HepG2 (cell line): ENCODE measurements at regions not wholly inside any gene's neighbourhood (a gene's known extent, or its start where the extent isn't known, plus 50 kb on each side); places are given as distances from the start of the nearest gene placed in this dataset.

Experiments
- ATAC-seq: fragments of 200-7000 bp; cut with Tn5 transposase; 3 replicates; pipeline ENCODE4 v1.9.1; 2020; ENCODE audit warnings: mild to moderate bottlenecking, moderate library complexity
- BruUV-seq: library from RNA; stranded (reverse); fragments of 400-500 nt; replicated peaks from 2 replicates; lab custom pipeline; 2021; lab: Mats Ljungman, UMichigan
- CTCF ChIA-PET: fragments of 300-600 bp; formaldehyde crosslinking; extraction: SDS; loops from one replicate; lab custom pipeline; 2021; ENCODE audit warnings: low total read pairs, inconsistent platforms, low intra/inter-chr PET ratio; lab: Yijun Ruan, JAX
- POLR2A ChIA-PET: fragments of 350-600 bp; sonication (Branson Sonifier 250); formaldehyde crosslinking; loops from one replicate; lab custom pipeline; 2020; ENCODE audit warnings: antibody characterized with exemption, inconsistent platforms; lab: Yijun Ruan, JAX
- DNase-seq: peaks from one replicate; pipeline ENCODE4 v3.0.0-alpha.2; 2015; ENCODE audit warnings: low spot score
- FAIRE-seq: peaks from 3 replicates; lab custom pipeline; 2011; peaks lifted over from hg19 to GRCh38; lab: Jason Lieb, UNC
- H2AFZ ChIP-seq: one replicate; pipeline ENCODE4 v1.6.1; 2011; ENCODE audit warnings: low read length, inconsistent platforms
- H3K27ac ChIP-seq: fragments of 300-600 bp; 3 replicates; pipeline ENCODE4 v1.8.0; 2011; ENCODE audit warnings: mixed run types, mild to moderate bottlenecking, mixed read lengths, low read length, inconsistent platforms; ENCODE audit not compliant: insufficient read depth; ENCODE audit errors: extremely low read length
- H3K27me3 ChIP-seq, 2 experiments: fragments of 200-600 bp in 1 of 2; 2 replicates in 1 of 2; 3 replicates in 1 of 2; pipeline versions ENCODE4 v1.6.0 to v1.8.0; 2011; ENCODE audit warnings: low read length in 2 of 2, mild to moderate bottlenecking in 2 of 2, moderate library complexity in 2 of 2, inconsistent platforms in 1 of 2; ENCODE audit not compliant: insufficient read depth in 2 of 2, control insufficient read depth in 1 of 2
- H3K36me3 ChIP-seq, 2 experiments: fragments of 200-600 bp in 1 of 2; replicated peaks in 1 of 2; 2 replicates in 1 of 2; 3 replicates in 1 of 2; pipeline versions ENCODE4 v1.5.1 to v1.8.0; 2011; ENCODE audit warnings: low read length in 2 of 2, inconsistent platforms in 1 of 2; ENCODE audit not compliant: insufficient read depth in 2 of 2, control insufficient read depth in 1 of 2
- H3K4me1 ChIP-seq: 2 replicates; pipeline ENCODE4 v1.5.1; 2012; ENCODE audit warnings: low read length, inconsistent platforms; ENCODE audit not compliant: insufficient read depth
- H3K4me2 ChIP-seq: 2 replicates; pipeline ENCODE4 v1.6.0; 2011; ENCODE audit warnings: low read depth, low read length, inconsistent platforms
- H3K4me3 ChIP-seq, 3 experiments: fragments of 200-600 bp in 1 of 3; sonication (generic), shearing (Covaris generic) in 1 of 3; replicated peaks in 1 of 3; 2 replicates each; pipeline ENCODE4 v1.5.1; 2011 to 2016; ENCODE audit warnings: low read length in 3 of 3, inconsistent platforms in 2 of 3, low read depth in 2 of 3, mild to moderate bottlenecking in 2 of 3, control low read depth in 1 of 3, mixed read lengths in 1 of 3; ENCODE audit not compliant: insufficient read depth in 1 of 3
- H3K79me2 ChIP-seq: one replicate; pipeline ENCODE4 v1.6.1; 2011; ENCODE audit warnings: low read length, inconsistent platforms; ENCODE audit not compliant: insufficient read depth
- H3K9ac ChIP-seq: 2 replicates; pipeline ENCODE4 v1.6.0; 2011; ENCODE audit warnings: mild to moderate bottlenecking, low read depth, low read length, inconsistent platforms; ENCODE audit not compliant: insufficient read depth
- H3K9me3 ChIP-seq: 2 replicates; pipeline ENCODE4 v1.5.1; 2012; ENCODE audit warnings: mild to moderate bottlenecking, low read length
- H4K20me1 ChIP-seq: 2 replicates; pipeline ENCODE4 v1.6.0; 2011; ENCODE audit warnings: inconsistent platforms, mild to moderate bottlenecking, low read length, moderate library complexity; ENCODE audit not compliant: insufficient read depth
- ATF5 ChIP-seq: sonication (generic); formaldehyde crosslinking; IDR thresholded peaks from 2 replicates; pipeline ENCODE4 v1.4.0; 2020; ENCODE audit warnings: mild to moderate bottlenecking, low read depth, missing genetic modification reagents
- DMAP1 ChIP-seq: IDR thresholded peaks from 2 replicates; pipeline ENCODE4 v1.6.1; 2016
- E2F2 ChIP-seq: sonication (generic); formaldehyde crosslinking; IDR thresholded peaks from 2 replicates; pipeline ENCODE4 v1.4.0; 2020; ENCODE audit warnings: missing genetic modification reagents, borderline replicate concordance
- EEA1 ChIP-seq: sonication (generic); formaldehyde crosslinking; IDR thresholded peaks from 2 replicates; pipeline ENCODE4 v1.5.1; 2020; ENCODE audit warnings: mild to moderate bottlenecking, missing genetic modification reagents, borderline replicate concordance
- GATAD1 ChIP-seq: IDR thresholded peaks from 2 replicates; pipeline ENCODE4 v1.6.1; 2016; ENCODE audit warnings: missing genetic modification reagents, missing compliant biosample characterization
- GRHL1 ChIP-seq: sonication (generic); formaldehyde crosslinking; conservative IDR thresholded peaks from 2 replicates; pipeline ENCODE4 v1.8.0; 2022; ENCODE audit warnings: missing genetic modification reagents
- HMG20A ChIP-seq: IDR thresholded peaks from 2 replicates; pipeline ENCODE4 v1.6.1; 2016; ENCODE audit warnings: borderline replicate concordance
- PLSCR1 ChIP-seq: sonication (generic); formaldehyde crosslinking; IDR thresholded peaks from 2 replicates; pipeline ENCODE4 v1.5.0; 2020; ENCODE audit warnings: missing genetic modification reagents, mild to moderate bottlenecking, borderline replicate concordance
- SCMH1 ChIP-seq: sonication (generic); formaldehyde crosslinking; IDR thresholded peaks from 2 replicates; pipeline ENCODE4 v1.9.0; 2021; ENCODE audit warnings: missing genetic modification reagents, mild to moderate bottlenecking, borderline replicate concordance
- SMAD1 ChIP-seq: sonication (generic); formaldehyde crosslinking; IDR thresholded peaks from 2 replicates; pipeline ENCODE4 v1.4.0; 2020; ENCODE audit warnings: missing genetic modification reagents, low read depth, mild to moderate bottlenecking, borderline replicate concordance
- SMYD3 ChIP-seq: sonication (generic); formaldehyde crosslinking; IDR thresholded peaks from 2 replicates; pipeline ENCODE4 v1.8.1; 2023; ENCODE audit warnings: mild to moderate bottlenecking, missing genetic modification reagents
- ZNF138 ChIP-seq: sonication (generic); formaldehyde crosslinking; IDR thresholded peaks from 2 replicates; pipeline ENCODE4 v1.5.0; 2020; ENCODE audit warnings: mild to moderate bottlenecking, low read depth, missing genetic modification reagents
- ZNF251 ChIP-seq: sonication (generic); formaldehyde crosslinking; IDR thresholded peaks from 2 replicates; pipeline ENCODE4 v1.9.0; 2021; ENCODE audit warnings: mild to moderate bottlenecking, missing genetic modification reagents
- ZNF292 ChIP-seq: sonication (generic); formaldehyde crosslinking; IDR thresholded peaks from 2 replicates; pipeline ENCODE4 v1.8.1; 2022; ENCODE audit warnings: mild to moderate bottlenecking, low read depth, missing genetic modification reagents, borderline replicate concordance
- ZNF512B ChIP-seq: sonication (generic); formaldehyde crosslinking; IDR thresholded peaks from 2 replicates; pipeline ENCODE4 v1.5.1; 2020; ENCODE audit warnings: missing genetic modification reagents, mild to moderate bottlenecking, borderline replicate concordance
- ZNF530 ChIP-seq: sonication (generic); formaldehyde crosslinking; IDR thresholded peaks from 2 replicates; pipeline ENCODE4 v1.5.0; 2020; ENCODE audit warnings: low read depth, mild to moderate bottlenecking, missing genetic modification reagents
- ZNF777 ChIP-seq: sonication (generic); formaldehyde crosslinking; IDR thresholded peaks from 2 replicates; pipeline ENCODE4 v1.4.0; 2020; ENCODE audit warnings: missing genetic modification reagents
- ZNF816 ChIP-seq: sonication (generic); formaldehyde crosslinking; IDR thresholded peaks from 2 replicates; pipeline ENCODE4 v1.8.0; 2022; ENCODE audit warnings: missing genetic modification reagents, mild to moderate bottlenecking, borderline replicate concordance
- WGBS: methylation state at CpG from one replicate; pipeline ENCODE4 v1.1.6; 2017; ENCODE audit warnings: low lambda C conversion rate; 5-methylcytosine and 5-hydroxymethylcytosine counted together
- in situ Hi-C: cut with HindIII; loops from 2 replicates; pipeline ENCODE4 v1.10.0; 2017; ENCODE audit warnings: low pct_unique_long_range_greater_than_20kb; ENCODE audit not compliant: extremely low pct_ligation_motif_present
- intact Hi-C: fragments of 100-400 bp; cut with micrococcal nuclease; formaldehyde crosslinking; loops from one replicate; pipeline ENCODE4 v1.10.0; 2022; ENCODE audit not compliant: unreplicated experiment

GRCh38 chr2:83574614-83575013 is 884.5 kb downstream of the SUCLG1 start:
- no peak for FAIRE-seq
- Histone ChIP-seq H3K9ac (no peak overlapping the region), H3K9me3 (peaks cover 76% of the 10 kb centered on the region), H3K27me3 (no peaks in the 10 kb centered on the region), H3K79me2 (no peaks in the 10 kb centered on the region), H3K4me2 (no peak overlapping the region), H3K4me3 (no peak overlapping the region), H4K20me1 (no peaks in the 10 kb centered on the region), H2AFZ (no peak overlapping the region), H3K36me3 (no peaks in the 10 kb centered on the region), H3K27ac (no peak overlapping the region), H3K4me1 (no peaks in the 10 kb centered on the region)
- intact Hi-C loops: no loop called here
- DNase-seq: no peak
- CTCF ChIA-PET: no interaction called here
- WGBS: 0% methylated on average over 1 of the region's 1 CpG
- POLR2A ChIA-PET: no interaction called here
- ATAC-seq: no peak
- no TSS peak for BruUV-seq
- in situ Hi-C loops: no loop called here
- TF ChIP-seq ZNF816: no peak
- no peak for TF ChIP-seq SMAD1
- TF ChIP-seq SMYD3 (CRISPR knock-in tag): no peak
- TF ChIP-seq ZNF777: no peak
- TF ChIP-seq GATAD1 (CRISPR knock-in tag): no peak
- no peak for TF ChIP-seq ZNF251 (CRISPR knock-in tag)
- TF ChIP-seq ZNF138: no peak
- no peak for TF ChIP-seq ZNF512B
- no peak for TF ChIP-seq ZNF292
- TF ChIP-seq DMAP1 (CRISPR knock-in tag): no peak
- TF ChIP-seq ZNF530 (CRISPR knock-in tag): no peak
- TF ChIP-seq EEA1 (CRISPR knock-in tag): no peak
- no peak for TF ChIP-seq E2F2
- TF ChIP-seq SCMH1 (CRISPR knock-in tag): no peak
- no peak for TF ChIP-seq HMG20A (CRISPR knock-in tag)
- TF ChIP-seq GRHL1 (CRISPR knock-in tag): no peak
- TF ChIP-seq ATF5 (CRISPR knock-in tag): no peak
- no peak for TF ChIP-seq PLSCR1 (CRISPR knock-in tag)
